ENCODE measurements at regions not wholly inside any gene's neighbourhood (a gene's known extent, or its start where the extent isn't known, plus 50 kb on each side); places are given as distances from the start of the nearest gene placed in this dataset.
"Not testable (repeated sequence)": the region's sequence is repeated elsewhere in the genome, so short reads cannot be mapped to it uniquely, and the experiment has no call there.

GRCh38 chr15:38073178-38073946 is 138.9 kb downstream of the TMCO5A start:
- DNase-seq (ENCODE audit: low spot score) = no peak

GRCh38 chr15:38074029-38074428 is 139.6 kb downstream of the TMCO5A start:
- DNase-seq (ENCODE audit: low spot score) = no peak

GRCh38 chr15:38075466-38075865 is 141.0 kb downstream of the TMCO5A start:
- DNase-seq (ENCODE audit: low spot score) = no peak

GRCh38 chr15:38076786-38077185 is 142.3 kb downstream of the TMCO5A start:
- no peak for DNase-seq (ENCODE audit: low spot score)

- no peak for DNase-seq (ENCODE audit: low spot score)
Observed at GRCh38 chr15:38079236-38079635, 144.8 kb downstream of the TMCO5A start.

GRCh38 chr15:38080651-38081275 is 146.3 kb downstream of the TMCO5A start:
- no peak for DNase-seq (ENCODE audit: low spot score)

GRCh38 chr15:38084289-38084688 is 149.8 kb downstream of the TMCO5A start:
- no peak for DNase-seq (ENCODE audit: low spot score)

GRCh38 chr15:38085114-38085513 is 150.7 kb downstream of the TMCO5A start:
- no peak for DNase-seq (ENCODE audit: low spot score)

GRCh38 chr15:38085931-38086568 is 151.6 kb downstream of the TMCO5A start:
- no peak for DNase-seq (ENCODE audit: low spot score)

- no peak for DNase-seq (ENCODE audit: low spot score)
Observed at GRCh38 chr15:38086611-38087010, 152.2 kb downstream of the TMCO5A start.

- no peak for DNase-seq (ENCODE audit: low spot score)
Observed at GRCh38 chr15:38088971-38089370, 154.5 kb downstream of the TMCO5A start.

GRCh38 chr15:38090223-38090622 is 155.8 kb downstream of the TMCO5A start:
- no peak for DNase-seq (ENCODE audit: low spot score)

GRCh38 chr15:38090678-38091077 is 156.2 kb downstream of the TMCO5A start:
- no peak for DNase-seq (ENCODE audit: low spot score)

- DNase-seq (ENCODE audit: low spot score) = no peak
Observed at GRCh38 chr15:38091078-38091645, 156.7 kb downstream of the TMCO5A start.

GRCh38 chr15:38093931-38094330 is 158.7 kb upstream of the SPRED1 start:
- no peak for DNase-seq (ENCODE audit: low spot score)

GRCh38 chr15:38102972-38103371 is 149.7 kb upstream of the SPRED1 start:
- no peak for DNase-seq (ENCODE audit: low spot score)

- no peak for DNase-seq (ENCODE audit: low spot score)
Observed at GRCh38 chr15:38103564-38103963, 149.1 kb upstream of the SPRED1 start.

GRCh38 chr15:38111070-38111469 is 141.6 kb upstream of the SPRED1 start:
- DNase-seq (ENCODE audit: low spot score) = no peak

- DNase-seq (ENCODE audit: low spot score) = no peak
Observed at GRCh38 chr15:38112406-38112805, 140.2 kb upstream of the SPRED1 start.

- DNase-seq (ENCODE audit: low spot score) = no peak
Observed at GRCh38 chr15:38115121-38115520, 137.5 kb upstream of the SPRED1 start.

- DNase-seq (ENCODE audit: low spot score) = no peak
Observed at GRCh38 chr15:38117781-38118180, 134.9 kb upstream of the SPRED1 start.

GRCh38 chr15:38119865-38120264 is 132.8 kb upstream of the SPRED1 start:
- not testable (repeated sequence) for DNase-seq (ENCODE audit: low spot score)

GRCh38 chr15:38127306-38127771 is 125.3 kb upstream of the SPRED1 start:
- DNase-seq (ENCODE audit: low spot score) = no peak

Measured in CD4-positive, alpha-beta T cell treated with Interleukin-2 at 100 ng/mL for 4 hours (primary cell).